HG03103 (cell line): ENCODE measurements at regions not wholly inside any gene's neighbourhood (a gene's known extent, or its start where the extent isn't known, plus 50 kb on each side); places are given as distances from the start of the nearest gene placed in this dataset.

ENCODE experiments used
- ATAC-seq: cut with Tn5 transposase; IDR thresholded peaks from one replicate; pipeline ENCODE4 v1.9.1; 2021; ENCODE audit warnings: low read depth; ENCODE audit not compliant: unreplicated experiment

DNA sequence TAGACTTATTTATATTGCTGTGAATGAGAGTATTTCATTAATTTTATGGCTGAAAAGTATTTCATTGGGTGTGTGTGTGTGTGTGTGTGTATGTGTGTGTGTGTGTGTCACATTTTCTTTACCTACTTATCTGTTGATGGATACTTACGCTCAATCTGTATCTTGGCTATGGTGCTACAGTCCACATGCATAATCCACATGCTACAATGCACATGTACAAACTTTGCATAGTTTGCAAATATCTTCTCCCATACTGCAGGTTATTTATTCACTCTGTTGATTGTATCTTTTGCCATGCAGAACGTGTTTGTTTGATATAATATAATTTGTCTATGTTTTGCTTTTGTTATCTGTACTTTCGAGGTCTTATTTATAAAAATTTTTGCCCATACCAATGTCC lies 167.8 kb downstream of the RAB28 start:
- ATAC-seq, result no peak

DNA sequence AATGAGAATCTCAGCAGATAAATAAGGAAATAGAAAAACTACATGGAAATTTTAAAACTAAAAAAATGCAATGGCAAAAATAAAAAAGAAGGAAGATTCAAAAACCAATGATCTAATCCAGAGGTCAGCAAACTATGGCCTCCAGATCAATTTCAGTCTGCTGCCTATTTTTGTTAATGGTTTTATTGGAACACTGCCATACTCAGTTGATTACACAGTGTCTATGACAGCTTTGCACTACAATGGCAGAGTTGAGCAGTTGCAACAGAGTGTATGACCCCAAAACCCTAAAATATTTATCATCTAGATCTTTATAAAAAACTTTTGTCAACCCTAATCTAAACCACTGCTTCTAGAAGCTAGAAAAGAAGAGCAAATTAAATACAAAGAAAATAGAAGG lies 170.3 kb downstream of the RAB28 start:
- ATAC-seq, result no peak

DNA sequence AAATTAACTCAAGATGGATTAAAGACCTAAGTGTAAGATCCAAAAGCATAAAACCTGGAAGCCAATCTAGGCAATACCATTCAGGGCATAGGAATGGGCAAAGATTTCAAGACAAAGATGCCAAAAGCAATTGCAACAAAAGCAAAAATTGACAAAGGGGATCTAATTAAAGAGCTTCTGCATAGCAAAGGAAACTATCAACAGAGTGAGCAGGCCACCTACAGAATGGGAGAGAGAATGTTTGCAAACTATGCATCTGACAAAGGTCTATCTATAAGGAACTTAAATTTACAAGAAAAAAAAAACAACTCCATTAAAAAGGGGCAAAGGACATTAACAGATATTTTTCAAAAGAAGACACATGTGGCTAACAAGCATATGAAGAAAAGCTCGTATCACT lies 171.9 kb downstream of the RAB28 start:
- ATAC-seq, result no peak

DNA sequence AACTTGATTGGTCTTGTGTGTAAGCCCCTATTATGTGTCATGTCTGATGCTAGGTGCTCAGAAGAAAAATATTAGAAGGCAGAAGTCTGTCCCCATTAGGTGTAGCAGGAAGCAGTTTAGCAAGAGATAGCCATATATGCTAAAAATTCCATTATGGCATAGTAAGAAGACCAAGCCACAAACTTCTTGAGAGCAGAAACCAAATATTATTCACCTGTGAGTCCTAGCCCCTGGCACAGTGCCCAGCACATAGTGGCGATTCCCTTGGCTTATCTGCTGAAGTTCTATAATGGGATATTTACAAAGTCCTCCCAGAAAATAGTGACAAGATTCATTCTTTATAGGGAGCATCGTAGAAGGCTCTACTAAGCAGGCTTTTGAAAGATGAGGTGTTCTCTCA lies 174.4 kb downstream of the RAB28 start:
- no peak for ATAC-seq

DNA sequence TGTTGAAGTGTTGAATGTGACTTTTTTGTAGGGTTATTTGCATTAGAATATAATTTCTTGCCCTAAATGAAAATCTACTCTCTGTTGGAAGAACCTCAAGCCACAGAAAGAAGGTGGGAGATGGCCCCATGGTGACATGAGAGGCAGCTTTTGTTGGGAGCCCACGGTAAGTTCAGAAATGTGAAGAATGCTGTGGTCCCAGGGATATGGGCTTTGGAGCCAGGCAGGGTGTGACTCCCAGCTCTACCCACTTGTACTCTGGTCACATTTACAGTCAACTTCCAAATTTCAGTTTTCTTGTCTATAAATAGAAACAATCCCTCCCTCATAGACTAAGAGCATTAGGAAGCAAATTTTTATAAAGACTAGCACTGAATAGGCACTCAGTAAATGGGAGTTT lies 177.8 kb downstream of the RAB28 start:
- no peak for ATAC-seq

DNA sequence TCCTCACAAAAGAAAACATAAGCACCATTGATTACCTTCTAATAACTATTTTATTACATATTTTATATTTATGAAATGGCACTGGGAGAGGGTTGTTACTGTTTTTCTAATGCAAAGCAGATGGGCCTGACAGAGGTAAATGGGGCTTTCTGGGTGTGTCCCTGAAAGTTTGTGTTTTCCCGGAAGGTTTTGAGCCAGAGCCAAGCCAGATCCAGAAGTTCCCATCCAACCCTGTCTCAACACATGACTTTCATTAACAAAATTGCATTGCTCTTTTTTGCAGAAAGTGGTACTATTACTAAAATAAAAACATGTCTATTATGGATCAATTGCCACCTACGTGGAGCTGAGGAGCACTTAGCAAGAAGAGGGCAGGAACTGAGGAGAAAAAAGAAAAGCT lies 181.3 kb downstream of the RAB28 start:
- no peak for ATAC-seq

DNA sequence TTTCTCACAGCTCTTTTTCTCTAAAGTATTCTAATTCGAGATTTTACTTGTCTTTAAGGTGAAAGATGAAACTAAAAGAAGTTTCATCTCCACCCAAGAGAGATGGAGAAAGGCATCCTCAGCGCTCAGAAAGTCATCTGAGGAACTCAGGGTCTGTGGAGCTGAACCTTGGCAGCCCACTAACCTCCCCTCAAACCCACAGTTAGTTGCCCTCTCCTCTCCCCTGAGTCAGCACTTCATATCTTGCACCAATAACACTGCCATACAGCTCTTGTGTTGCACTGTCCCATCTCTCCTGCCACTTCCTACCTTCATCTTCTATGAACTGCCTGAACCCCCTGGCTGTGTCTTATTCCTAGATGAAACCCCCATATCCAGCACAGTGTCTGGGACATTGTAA lies 184.8 kb downstream of the RAB28 start:
- ATAC-seq, result no peak

DNA sequence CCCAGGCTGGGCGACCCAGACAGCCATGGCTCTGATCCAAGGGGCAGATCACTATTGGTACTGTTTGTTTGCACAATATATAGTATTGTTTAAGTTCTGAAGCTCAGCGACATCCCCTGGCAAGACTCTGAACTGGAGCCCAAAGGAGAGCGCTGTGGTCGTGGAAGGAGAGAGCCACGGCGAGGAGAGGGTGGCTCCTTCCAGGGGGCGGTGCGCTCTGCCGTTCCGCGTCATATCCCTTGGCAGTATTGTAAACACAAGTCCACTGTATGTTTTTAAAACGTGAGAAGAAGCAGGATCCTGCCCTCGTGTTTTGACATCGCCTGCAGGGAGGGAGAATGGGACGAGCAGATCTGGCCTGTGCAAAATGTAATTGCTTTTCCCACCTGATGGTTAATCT lies 185.5 kb downstream of the RAB28 start:
- ATAC-seq, result no peak

DNA sequence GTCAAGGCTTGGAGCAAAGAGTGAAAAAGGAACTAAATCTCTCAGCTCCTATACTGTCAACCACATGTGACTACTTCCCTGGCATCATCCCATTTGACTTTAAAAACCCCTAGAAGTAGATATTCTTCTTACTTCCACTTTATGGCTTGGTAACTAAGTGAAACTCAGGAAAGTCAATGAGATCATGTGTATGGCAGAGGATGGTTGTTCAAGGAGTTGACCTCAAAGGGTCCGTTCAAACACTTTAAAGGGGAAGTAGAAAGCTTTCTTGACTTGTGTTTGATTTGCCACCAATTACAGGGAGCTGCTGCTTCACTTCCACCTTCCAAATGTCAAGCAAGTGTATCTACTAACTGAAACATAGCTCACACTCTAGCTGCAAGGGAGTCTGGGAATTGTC lies 187.2 kb downstream of the RAB28 start:
- no peak for ATAC-seq

DNA sequence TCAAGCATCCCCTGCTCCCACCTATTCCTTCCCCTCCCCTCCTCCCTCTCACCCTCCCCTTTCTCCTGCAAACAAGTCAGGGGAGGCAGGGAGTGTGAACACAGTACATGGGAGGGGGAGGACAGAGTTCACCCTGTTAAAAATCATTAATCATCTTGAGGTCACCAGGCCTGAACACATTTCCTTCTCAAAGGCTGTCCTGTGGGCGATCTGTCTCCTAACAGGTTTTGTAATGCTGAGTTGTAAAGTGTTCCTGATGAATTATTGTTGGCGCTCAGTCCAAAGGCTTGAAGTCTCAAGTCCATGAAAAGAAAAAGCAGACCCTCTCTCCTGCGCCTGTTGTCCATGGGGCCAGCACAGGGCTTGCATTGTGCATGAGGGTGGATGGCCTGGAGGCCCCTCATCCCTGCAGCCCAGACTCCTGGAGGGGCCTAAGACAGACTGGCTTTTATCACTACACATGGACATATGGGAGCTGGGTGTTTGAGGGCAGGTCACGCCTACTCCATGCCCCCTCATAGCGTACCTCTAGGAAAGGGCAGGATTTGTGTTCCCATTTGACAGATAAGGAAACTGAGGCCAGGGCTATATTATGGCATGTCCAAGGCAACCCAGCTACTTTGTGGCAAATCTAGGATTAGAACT lies 189.1 kb downstream of the RAB28 start:
- no peak for ATAC-seq

DNA sequence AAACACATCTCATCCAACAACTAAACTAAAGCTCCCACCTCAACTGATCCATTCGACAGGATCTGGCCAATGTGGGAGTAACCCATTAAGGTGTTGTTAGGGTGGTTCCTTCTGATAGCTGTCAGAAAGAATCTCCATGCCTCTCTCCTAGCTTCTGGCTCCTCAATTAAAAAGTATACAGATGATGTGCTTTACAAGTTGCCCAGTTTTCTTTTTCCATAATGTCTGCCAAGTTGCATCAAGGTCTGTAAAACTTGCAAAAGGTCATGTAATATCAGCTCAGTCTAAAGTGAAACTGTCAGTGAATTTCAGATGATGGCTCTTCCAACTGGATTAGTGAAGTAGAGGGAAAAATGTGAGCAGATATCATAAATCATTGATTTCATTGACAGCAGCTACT lies 191.8 kb downstream of the RAB28 start:
- ATAC-seq, result no peak

DNA sequence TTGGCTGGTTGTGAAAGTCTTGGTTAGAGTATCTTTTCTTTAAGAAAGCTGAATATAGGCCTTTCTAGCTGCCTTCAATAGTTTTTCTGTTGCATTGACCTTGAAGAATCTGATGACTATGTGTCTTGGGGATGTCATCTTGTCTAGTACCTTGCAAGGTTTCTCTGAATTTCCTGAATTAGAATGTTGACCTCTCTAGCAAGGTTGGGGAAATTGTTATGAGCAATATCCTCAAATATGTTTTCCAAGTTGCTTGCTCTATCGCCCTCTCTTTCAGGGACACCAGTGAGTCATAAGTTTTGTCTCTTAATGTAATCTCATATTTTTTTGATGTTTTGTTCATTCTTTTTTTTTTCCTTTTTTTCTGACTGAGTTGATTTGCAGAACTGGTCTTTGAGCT lies 194.7 kb downstream of the RAB28 start:
- ATAC-seq, result no peak

DNA sequence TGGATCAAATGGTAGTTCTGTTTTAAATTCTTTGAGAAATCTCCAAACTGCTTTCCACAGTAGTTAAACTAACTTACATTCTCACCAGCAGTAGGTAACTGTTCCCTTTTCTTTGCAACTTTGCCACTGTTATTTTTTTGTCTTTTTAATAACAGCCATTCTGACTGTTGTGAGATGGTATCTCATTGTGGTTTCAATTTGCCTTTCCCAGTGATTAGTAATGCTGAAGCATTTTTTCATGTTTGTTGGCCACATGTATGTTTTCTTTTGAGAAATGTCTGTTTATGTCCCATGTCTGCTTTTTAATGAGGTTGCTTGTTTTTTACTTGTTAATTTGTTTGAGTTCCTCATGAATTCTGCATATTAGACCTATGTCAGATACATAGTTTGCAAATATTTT lies 198.8 kb downstream of the RAB28 start:
- no peak for ATAC-seq

DNA sequence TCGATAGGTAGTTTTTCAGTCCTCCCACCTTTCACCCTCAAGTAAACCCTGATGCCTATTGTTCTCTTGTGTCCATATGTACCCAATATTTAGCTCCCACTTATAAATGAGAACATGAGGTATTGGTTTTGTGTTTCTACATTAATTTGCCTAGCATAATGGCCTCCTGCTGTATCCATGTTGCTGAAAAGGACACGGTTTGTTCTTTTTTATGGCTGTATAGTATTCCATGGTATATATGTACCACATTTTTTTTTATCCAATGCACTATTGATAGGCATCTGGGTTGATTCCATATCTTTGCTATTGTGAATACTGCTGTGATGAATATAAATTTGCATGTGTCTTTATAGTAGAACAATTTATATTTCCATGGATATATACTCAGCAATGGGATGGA lies 199.2 kb downstream of the RAB28 start:
- no peak for ATAC-seq

DNA sequence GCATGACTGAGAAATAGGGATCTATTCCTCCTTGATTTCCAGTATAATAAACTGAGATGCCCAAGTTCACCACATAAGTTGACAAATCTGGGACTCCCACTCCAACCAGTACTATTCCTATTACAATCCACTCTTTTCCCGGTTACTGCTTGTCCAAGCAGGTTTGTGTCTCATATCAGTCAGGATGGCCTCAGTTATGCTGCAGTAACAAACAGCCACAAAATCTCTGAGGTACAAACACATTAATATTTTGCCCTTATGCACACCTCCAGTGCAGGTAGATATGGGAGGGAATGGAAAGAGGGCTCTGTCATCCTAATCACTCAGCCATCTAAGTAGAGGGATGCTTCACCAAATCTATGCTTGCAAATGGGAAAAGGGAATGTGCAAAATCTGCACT lies 207.8 kb downstream of the RAB28 start:
- no peak for ATAC-seq

DNA sequence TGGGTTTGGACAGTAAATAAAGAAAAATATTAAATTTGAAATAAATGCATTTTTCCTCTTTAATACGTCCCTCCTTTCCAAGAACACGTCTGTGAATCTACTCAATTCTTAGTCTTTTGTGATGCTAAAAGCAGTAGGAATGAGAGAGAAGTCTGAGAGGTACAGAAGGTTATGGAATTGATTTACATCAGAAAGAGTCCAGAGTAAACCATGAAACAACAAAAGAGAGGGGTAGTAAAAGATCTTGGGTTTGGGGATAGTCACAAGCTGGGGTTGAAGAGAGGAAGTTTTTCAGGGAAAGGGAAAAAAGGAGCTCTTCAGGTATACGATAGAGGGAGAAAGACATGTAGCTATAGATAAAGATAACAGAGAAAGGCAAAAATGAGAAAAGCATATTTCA lies 215.4 kb downstream of the RAB28 start:
- ATAC-seq, result no peak

DNA sequence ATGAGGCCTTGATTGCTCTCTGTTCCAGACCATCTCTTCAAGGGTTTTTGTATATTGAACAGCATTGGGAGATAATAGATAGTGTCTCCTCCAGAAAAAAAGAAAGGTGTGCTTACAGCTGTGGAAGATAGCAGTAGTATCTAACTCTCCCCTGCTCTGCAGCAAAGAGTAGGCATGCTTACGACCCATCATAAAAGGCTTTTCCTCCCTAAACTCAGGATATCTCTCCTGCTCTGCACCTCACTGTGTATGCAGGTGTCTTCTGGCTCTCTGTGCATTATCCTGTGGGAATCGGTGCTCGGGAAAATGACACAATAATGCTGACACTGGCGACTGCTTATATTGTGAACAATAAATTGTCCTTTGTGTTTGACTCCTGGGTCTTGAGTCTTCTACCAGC lies 216.0 kb downstream of the RAB28 start:
- no peak for ATAC-seq

DNA sequence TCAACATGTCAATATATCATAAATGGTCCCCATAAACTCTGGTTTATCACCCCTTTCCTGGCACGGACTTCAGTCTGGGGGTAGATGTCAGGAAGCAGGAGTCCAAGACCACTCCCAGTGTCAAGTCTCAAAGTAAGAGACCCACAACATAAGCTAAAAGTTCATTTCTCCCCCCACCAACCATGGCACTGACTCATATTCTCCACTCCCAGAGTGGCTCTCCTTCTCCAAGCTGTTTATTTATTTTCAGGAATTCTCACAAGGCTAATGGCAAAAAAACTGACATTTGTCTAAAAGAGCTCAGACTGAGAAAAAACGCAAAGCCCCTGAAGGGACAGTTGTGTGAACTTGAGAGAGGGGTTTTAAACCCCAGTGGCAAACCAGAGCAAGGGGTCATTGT lies 217.0 kb downstream of the RAB28 start:
- no peak for ATAC-seq

DNA sequence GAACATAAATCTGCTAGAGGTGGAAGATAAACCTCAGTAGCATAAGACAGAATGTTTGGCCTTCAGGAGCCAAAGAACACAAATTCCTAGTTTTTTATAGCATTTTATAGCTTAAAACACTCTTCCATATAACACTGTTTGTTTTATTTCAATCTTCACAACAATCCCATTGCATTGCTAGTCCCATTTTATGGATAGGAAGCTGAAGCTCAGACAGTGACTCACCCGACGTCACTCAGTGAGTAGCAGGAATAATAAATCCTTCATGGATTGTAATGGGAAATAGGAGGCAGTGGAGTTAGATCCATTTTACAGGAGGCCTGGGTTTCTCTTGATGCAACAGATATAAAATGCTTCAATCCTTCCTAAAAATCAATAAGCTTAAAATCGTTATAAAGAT lies 217.5 kb downstream of the RAB28 start:
- ATAC-seq, result no peak

DNA sequence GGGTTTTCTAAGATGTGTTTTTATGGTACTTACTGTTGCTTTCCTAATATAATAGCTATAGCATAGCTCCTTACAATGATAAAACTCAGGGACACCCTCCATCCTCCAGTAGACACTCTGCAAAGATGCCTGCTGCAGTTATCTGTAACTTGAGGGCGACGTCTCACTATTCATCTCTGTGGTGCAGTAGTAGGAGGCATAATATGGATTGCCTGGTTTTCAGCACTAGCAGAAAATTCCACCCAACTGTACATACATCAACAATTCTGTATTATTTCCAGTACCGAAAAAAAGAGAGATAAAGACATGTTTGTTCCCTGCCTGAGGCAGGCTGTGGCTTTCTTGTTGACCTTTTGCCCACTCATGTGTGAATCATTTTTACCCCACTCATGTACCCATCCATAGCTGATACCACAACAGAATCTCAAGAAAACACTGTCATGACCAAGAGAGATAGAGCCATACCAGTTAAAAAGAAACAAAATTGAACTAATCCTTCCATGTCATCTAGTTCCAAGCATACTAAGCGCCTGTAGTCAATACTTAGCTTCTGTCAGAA lies 220.1 kb downstream of the RAB28 start:
- ATAC-seq, result no peak

DNA sequence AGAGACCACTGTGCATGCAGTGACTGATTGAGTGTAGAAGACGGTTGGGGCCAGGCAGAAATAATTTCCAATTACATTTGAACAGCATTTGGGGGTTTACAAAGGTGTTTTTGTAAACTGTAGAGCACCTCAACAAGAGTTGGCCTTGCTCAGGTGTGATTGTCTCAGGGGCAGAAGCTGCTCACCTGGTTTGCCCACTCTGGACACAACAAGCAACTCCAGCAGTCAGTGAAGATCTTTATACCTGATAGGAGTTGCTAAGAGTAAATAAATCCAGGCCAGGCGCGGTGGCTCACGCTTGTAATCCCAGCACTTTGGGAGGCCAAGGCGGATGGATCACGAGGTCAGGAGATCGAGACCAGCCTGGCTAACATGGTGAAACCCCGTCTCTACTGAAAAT lies 221.3 kb downstream of the RAB28 start:
- no peak for ATAC-seq

DNA sequence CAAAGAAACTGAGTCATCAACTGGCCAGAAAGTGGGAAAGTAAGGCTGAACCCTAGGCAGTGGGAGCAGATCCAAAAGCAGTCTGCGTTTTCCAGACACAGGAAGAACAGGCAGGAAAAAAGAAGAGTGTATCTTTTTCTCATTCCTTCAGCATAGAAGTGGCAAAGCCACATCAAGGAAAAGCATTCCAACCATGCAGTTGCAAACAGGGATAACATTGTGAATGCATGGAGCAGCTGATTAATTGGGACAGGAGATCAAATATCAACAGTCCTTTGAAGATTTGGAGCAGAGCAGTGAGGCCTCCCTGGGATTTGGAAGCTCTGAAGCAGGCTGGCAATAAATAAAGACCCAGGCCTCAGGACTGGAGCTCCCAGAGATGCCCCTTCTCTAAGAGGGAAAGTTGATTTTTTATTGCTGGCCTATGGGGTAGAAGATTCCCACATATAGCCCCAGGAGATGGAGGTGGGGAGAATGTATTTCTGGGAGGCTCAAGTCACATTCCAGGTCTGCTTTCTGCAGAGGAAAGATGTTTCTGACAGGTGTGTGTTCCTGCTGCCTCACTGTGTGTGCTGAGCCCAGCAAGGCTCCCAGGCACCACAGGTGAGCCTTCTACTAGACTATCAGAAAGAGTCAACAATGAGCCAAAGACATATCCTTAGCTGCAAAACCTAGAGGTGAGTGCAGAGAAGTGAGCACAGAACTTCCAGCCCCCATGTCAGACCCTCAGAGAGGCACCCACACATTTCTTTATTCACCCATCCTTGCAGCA lies 222.5 kb downstream of the RAB28 start:
- no peak for ATAC-seq
